Astrocyte (in vitro differentiated cells and primary cell): ENCODE measurements at regions not wholly inside any gene's neighbourhood (a gene's known extent, or its start where the extent isn't known, plus 50 kb on each side); places are given as distances from the start of the nearest gene placed in this dataset.

Experiments used
- DNase-seq: peaks from one replicate; pipeline ENCODE4 v3.0.0-alpha.2; 2010; ENCODE audit warnings: low read depth
- FAIRE-seq: peaks from 2 replicates; lab custom pipeline; 2011; peaks lifted over from hg19 to GRCh38; lab: Jason Lieb, UNC
- H2AFZ ChIP-seq: 2 replicates; pipeline ENCODE4 v1.6.0; 2012; ENCODE audit warnings: low read depth, low read length, inconsistent platforms
- H3K27ac ChIP-seq: 2 replicates; pipeline ENCODE4 v1.5.1; 2011; ENCODE audit warnings: low read depth, low read length, inconsistent platforms
- H3K27me3 ChIP-seq: 2 replicates; pipeline ENCODE4 v1.6.0; 2011; ENCODE audit warnings: low read length, inconsistent platforms; ENCODE audit not compliant: insufficient read depth
- H3K36me3 ChIP-seq: 2 replicates; pipeline ENCODE4 v1.5.1; 2011; ENCODE audit warnings: low read length, inconsistent platforms; ENCODE audit not compliant: insufficient read depth
- H3K4me1 ChIP-seq: 2 replicates; pipeline ENCODE4 v1.5.1; 2011; ENCODE audit warnings: low read length, inconsistent platforms; ENCODE audit not compliant: insufficient read depth
- H3K4me2 ChIP-seq: 2 replicates; pipeline ENCODE4 v1.6.0; 2012; ENCODE audit warnings: low read length, inconsistent platforms
- H3K4me3 ChIP-seq: 2 replicates; pipeline ENCODE4 v1.5.1; 2011; ENCODE audit warnings: low read depth, mild to moderate bottlenecking, low read length, inconsistent platforms; ENCODE audit not compliant: insufficient read depth
- H3K79me2 ChIP-seq: 2 replicates; pipeline ENCODE4 v1.6.0; 2012; ENCODE audit warnings: mild to moderate bottlenecking, low read length, inconsistent platforms; ENCODE audit not compliant: insufficient read depth
- H3K9ac ChIP-seq: 2 replicates; pipeline ENCODE4 v1.6.0; 2012; ENCODE audit warnings: mild to moderate bottlenecking, low read length, inconsistent platforms
- H3K9me3 ChIP-seq: 2 replicates; pipeline ENCODE4 v1.5.1; 2012; ENCODE audit warnings: low read depth, mild to moderate bottlenecking, low read length, inconsistent platforms; ENCODE audit not compliant: insufficient read depth
- H4K20me1 ChIP-seq: 2 replicates; pipeline ENCODE4 v1.6.0; 2012; ENCODE audit warnings: low read length, inconsistent platforms; ENCODE audit not compliant: insufficient read depth
- H3K27ac Mint-ChIP-seq: one replicate; pipeline ENCODE4 v1.8.0; 2021; ENCODE audit warnings: mild to moderate bottlenecking, mixed read lengths; ENCODE audit not compliant: unreplicated experiment
- H3K27me3 Mint-ChIP-seq: one replicate; pipeline ENCODE4 v1.8.0; 2021; ENCODE audit warnings: low read depth, mixed read lengths; ENCODE audit not compliant: unreplicated experiment
- H3K36me3 Mint-ChIP-seq: one replicate; pipeline ENCODE4 v1.8.0; 2021; ENCODE audit warnings: low read depth, mixed read lengths; ENCODE audit not compliant: unreplicated experiment
- H3K4me1 Mint-ChIP-seq: one replicate; pipeline ENCODE4 v1.8.0; 2021; ENCODE audit warnings: low read depth, mixed read lengths; ENCODE audit not compliant: unreplicated experiment
- H3K4me3 Mint-ChIP-seq: one replicate; pipeline ENCODE4 v1.8.0; 2021; ENCODE audit warnings: mild to moderate bottlenecking, moderate library complexity, mixed read lengths; ENCODE audit not compliant: unreplicated experiment
- H3K9me3 Mint-ChIP-seq: one replicate; pipeline ENCODE4 v1.8.0; 2021; ENCODE audit warnings: mild to moderate bottlenecking, mixed read lengths; ENCODE audit not compliant: unreplicated experiment
- EZH2 ChIP-seq: IDR thresholded peaks from 2 replicates; pipeline ENCODE4 v1.6.1; 2012; ENCODE audit warnings: mild to moderate bottlenecking, low read length, inconsistent platforms; ENCODE audit not compliant: insufficient read depth
- TF ChIP-seq, protein P1 (sequence below): IDR thresholded peaks from 2 replicates; pipeline ENCODE4 v1.5.1; 2011; ENCODE audit warnings: low read depth, mild to moderate bottlenecking, inconsistent platforms, low read length, moderate library complexity; ENCODE audit not compliant: insufficient read depth

DNA sequence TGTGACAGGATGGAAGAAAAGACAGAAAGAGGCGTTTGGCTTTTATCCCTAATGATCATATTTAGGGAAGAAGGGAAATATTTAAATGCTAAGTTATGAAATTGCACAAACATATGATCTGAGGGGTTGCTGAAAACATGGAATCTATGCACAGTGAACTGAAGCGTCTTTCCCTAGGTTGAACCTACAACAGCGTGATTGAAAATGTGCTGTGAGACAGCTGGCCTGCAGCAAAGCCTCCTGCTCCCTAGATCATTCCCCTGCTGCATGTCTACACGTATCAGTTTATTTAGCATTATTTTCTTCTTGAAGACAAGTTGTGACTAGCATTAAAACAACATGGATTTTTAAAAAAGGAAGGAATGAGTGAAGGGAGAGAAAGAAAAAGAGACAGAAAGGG lies 272.5 kb upstream of the TRAM1L1 start:
- no peak for TF ChIP-seq EZH2
- TF ChIP-seq, protein P1, sequence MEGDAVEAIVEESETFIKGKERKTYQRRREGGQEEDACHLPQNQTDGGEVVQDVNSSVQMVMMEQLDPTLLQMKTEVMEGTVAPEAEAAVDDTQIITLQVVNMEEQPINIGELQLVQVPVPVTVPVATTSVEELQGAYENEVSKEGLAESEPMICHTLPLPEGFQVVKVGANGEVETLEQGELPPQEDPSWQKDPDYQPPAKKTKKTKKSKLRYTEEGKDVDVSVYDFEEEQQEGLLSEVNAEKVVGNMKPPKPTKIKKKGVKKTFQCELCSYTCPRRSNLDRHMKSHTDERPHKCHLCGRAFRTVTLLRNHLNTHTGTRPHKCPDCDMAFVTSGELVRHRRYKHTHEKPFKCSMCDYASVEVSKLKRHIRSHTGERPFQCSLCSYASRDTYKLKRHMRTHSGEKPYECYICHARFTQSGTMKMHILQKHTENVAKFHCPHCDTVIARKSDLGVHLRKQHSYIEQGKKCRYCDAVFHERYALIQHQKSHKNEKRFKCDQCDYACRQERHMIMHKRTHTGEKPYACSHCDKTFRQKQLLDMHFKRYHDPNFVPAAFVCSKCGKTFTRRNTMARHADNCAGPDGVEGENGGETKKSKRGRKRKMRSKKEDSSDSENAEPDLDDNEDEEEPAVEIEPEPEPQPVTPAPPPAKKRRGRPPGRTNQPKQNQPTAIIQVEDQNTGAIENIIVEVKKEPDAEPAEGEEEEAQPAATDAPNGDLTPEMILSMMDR, result no peak
- FAIRE-seq, result no peak
- no peak for DNase-seq
- Histone ChIP-seq H3K36me3 (no peaks in the 10 kb centered on the region), H3K9ac (no peak overlapping the region), H4K20me1 (no peaks in the 10 kb centered on the region), H3K4me1 (no peaks in the 10 kb centered on the region), H3K4me2 (no peak overlapping the region), H3K27ac (no peak overlapping the region), H3K9me3 (no peaks in the 10 kb centered on the region), H3K4me3 (no peak overlapping the region), H3K27me3 (no peaks in the 10 kb centered on the region), H3K79me2 (no peaks in the 10 kb centered on the region), H2AFZ (no peak overlapping the region)
- Mint-ChIP-seq H3K36me3 (peaks cover 4% of the 10 kb centered on the region), H3K4me1 (no peaks in the 10 kb centered on the region), H3K27me3 (no peaks in the 10 kb centered on the region), H3K9me3 (no peaks in the 10 kb centered on the region), H3K27ac (no peak overlapping the region), H3K4me3 (no peak overlapping the region)

DNA sequence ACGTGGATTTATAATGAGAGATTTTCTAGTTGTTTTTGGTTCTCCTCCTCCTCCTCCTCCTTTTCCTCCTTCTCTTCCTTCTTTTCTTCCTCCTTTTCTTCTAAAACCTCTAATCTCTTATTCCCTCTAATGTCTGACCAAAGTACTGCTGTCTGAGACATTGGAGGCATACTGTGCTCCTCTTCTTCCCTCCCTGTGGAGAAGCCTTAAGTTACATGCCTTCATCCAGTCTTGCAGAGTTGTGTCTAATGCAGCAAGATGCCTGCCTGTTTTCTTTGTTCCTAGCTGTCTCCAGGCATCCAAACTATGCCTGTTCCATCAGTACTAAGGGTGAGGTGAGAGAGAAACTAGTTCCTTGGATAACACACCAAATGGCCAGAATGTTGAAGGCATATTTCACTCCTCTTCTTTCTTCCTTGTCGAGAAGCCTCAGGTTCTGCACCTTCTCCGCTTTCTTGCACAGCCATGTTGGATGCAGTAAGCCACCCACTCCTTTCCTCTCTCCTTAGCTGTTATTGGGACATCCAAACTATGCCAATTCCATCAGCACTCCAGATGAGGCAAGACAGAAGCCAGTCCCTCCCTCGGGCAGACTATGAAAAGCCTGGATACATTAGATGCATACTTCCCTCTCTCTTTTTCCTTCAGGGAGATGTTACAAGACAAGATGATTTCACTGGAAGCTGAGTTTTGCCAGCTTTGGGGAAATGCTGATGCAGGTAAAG lies 285.7 kb upstream of the TRAM1L1 start:
- H3K4me1 ChIP-seq, result no peaks in the 10 kb centered on the region
- H3K4me3 Mint-ChIP-seq, result no peak overlapping the region
- H2AFZ ChIP-seq, result no peak overlapping the region
- no peaks in the 10 kb centered on the region for H3K27me3 Mint-ChIP-seq
- no peak overlapping the region for H3K27ac Mint-ChIP-seq
- no peak overlapping the region for H3K9ac ChIP-seq
- DNase-seq (no peak), FAIRE-seq (no peak)
- H3K9me3 Mint-ChIP-seq, result no peaks in the 10 kb centered on the region
- peaks cover 2% of the 10 kb centered on the region for H3K4me1 Mint-ChIP-seq
- no peaks in the 10 kb centered on the region for H4K20me1 ChIP-seq
- no peaks in the 10 kb centered on the region for H3K9me3 ChIP-seq
- H3K79me2 ChIP-seq, result no peaks in the 10 kb centered on the region
- H3K36me3 Mint-ChIP-seq, result no peaks in the 10 kb centered on the region
- no peak overlapping the region for H3K4me2 ChIP-seq
- TF ChIP-seq, protein P1, result no peak
- no peak for TF ChIP-seq EZH2
- H3K4me3 ChIP-seq, result no peak overlapping the region
- H3K27me3 ChIP-seq, result no peaks in the 10 kb centered on the region
- H3K27ac ChIP-seq, result no peak overlapping the region
- H3K36me3 ChIP-seq, result no peaks in the 10 kb centered on the region

DNA sequence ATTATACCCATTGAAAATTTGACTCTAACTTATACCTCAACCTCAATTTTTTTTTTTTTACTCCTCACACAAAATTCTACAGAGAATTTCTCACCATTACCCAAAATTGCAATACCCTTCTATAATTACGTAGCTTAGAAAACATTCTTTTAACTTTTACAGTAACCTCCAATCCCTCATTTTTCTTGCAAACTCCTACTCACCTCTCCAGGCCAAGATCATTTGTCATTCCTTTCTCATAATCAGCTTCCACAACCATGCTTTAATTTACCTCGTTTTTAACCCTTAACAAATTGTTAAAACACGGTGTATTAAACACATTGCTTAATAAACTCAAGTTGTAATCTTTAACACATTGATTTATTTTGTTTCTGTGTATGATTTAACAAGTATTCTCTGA lies 289.7 kb upstream of the TRAM1L1 start:
- H3K79me2 ChIP-seq, result no peaks in the 10 kb centered on the region
- Mint-ChIP-seq H3K9me3 (no peaks in the 10 kb centered on the region), H3K4me1 (peaks cover 4% of the 10 kb centered on the region), H3K27ac (no peak overlapping the region), H3K27me3 (no peaks in the 10 kb centered on the region), H3K4me3 (no peak overlapping the region), H3K36me3 (no peaks in the 10 kb centered on the region)
- H3K4me2 ChIP-seq, result no peak overlapping the region
- H3K4me1 ChIP-seq, result no peaks in the 10 kb centered on the region
- FAIRE-seq (no peak), DNase-seq (peak; percentile 55)
- H3K4me3 ChIP-seq, result no peak overlapping the region
- TF ChIP-seq EZH2, result no peak
- TF ChIP-seq, protein P1, result no peak
- no peak overlapping the region for H3K27ac ChIP-seq
- no peaks in the 10 kb centered on the region for H3K36me3 ChIP-seq
- H4K20me1 ChIP-seq, result no peaks in the 10 kb centered on the region
- H3K9ac ChIP-seq, result no peak overlapping the region
- H3K27me3 ChIP-seq, result no peaks in the 10 kb centered on the region
- no peaks in the 10 kb centered on the region for H3K9me3 ChIP-seq
- no peak overlapping the region for H2AFZ ChIP-seq
